ENCODE measurements at regions not wholly inside any gene's neighbourhood (a gene's known extent, or its start where the extent isn't known, plus 50 kb on each side); places are given as distances from the start of the nearest gene placed in this dataset.

DNA sequence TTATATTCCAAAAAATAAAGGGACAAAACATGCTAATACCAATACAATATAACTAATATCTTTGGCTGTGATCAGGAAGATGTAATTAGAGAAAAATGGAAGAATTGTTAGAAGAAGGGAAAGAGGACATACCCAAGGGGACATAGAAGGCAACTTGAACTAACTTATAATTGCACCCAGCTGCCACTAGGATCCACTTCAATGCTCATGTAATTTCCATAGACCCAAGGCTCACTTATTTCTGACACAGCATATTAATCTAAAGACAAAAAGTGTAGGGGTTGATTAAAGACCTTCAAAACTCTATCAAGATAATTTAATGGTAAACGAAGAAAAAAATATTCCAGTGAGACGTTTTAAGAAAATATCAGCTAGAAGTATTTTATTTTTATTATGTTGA is 396.0 kb upstream of the ADGRB3 start:
- Histone ChIP-seq H3K4me2 (no peak overlapping the region), H3K4me1 (no peaks in the 10 kb centered on the region), H3K27ac (no peak overlapping the region), H3K4me3 (no peak overlapping the region), H3K9me3 (no peaks in the 10 kb centered on the region)
- DNase-seq (ENCODE audit: low read depth in 1 of 2, low spot score in 1 of 2) (no peak), ATAC-seq (no peak), FAIRE-seq (no peak)
- WGBS (ENCODE audit: missing lambda C conversion rate), result 2% methylated on average over 2 of the region's 2 CpGs
- CTCF ChIA-PET, result no interaction called here
- POLR2A ChIA-PET, result no interaction called here
- no peak for TF ChIP-seq ZNF302 (CRISPR knock-in tag; IDR thresholded peaks at IDR 0.05)
- TF ChIP-seq NR3C1 (IDR thresholded peaks at IDR 0.05), result no peak
- no peak for TF ChIP-seq CTCF (IDR thresholded peaks at IDR 0.05)
- no peak for TF ChIP-seq POLR2A (IDR thresholded peaks at IDR 0.05; ENCODE audit: low read length)
- TF ChIP-seq SREBF2 (IDR thresholded peaks at IDR 0.05), result no peak
- TF ChIP-seq FOXS1 (CRISPR knock-in tag; IDR thresholded peaks at IDR 0.05), result no peak
- TF ChIP-seq MAX (IDR thresholded peaks at IDR 0.05), result no peak
- no peak for TF ChIP-seq REST (IDR thresholded peaks at IDR 0.05)
- no peak for TF ChIP-seq ELK1 (IDR thresholded peaks at IDR 0.05; ENCODE audit: low read depth, low read length)
- no peak for TF ChIP-seq NPAS2 (CRISPR knock-in tag; IDR thresholded peaks at IDR 0.05; ENCODE audit: borderline replicate concordance)
- no peak for TF ChIP-seq RCOR1 (IDR thresholded peaks at IDR 0.05; ENCODE audit: low read depth, low read length)
- no peak for TF ChIP-seq KDM1A (IDR thresholded peaks at IDR 0.05; ENCODE audit: low read depth)
- TF ChIP-seq GATA3 (IDR thresholded peaks at IDR 0.05; ENCODE audit: borderline replicate concordance), result no peak
- TF ChIP-seq BCL3 (IDR thresholded peaks at IDR 0.05), result no peak
- TF ChIP-seq CHD2 (IDR thresholded peaks at IDR 0.05; ENCODE audit: low read length, partially characterized antibody), result no peak
- no peak for TF ChIP-seq JUN (IDR thresholded peaks at IDR 0.05)
- no peak for TF ChIP-seq FOSB (CRISPR knock-in tag; IDR thresholded peaks at IDR 0.05)
- TF ChIP-seq BHLHE40 (IDR thresholded peaks at IDR 0.05; ENCODE audit: low read depth, low read length), result no peak
- TF ChIP-seq NFE2L2 (conservative IDR thresholded peaks at IDR 0.05; ENCODE audit: low read length), result no peak
- TF ChIP-seq ATOH8 (CRISPR knock-in tag; IDR thresholded peaks at IDR 0.05; ENCODE audit: low read depth), result no peak

All from A549 (cell line).